HG03565 (cell line): ENCODE measurements at regions not wholly inside any gene's neighbourhood (a gene's known extent, or its start where the extent isn't known, plus 50 kb on each side); places are given as distances from the start of the nearest gene placed in this dataset.
"Not testable (repeated sequence)": the region's sequence is repeated elsewhere in the genome, so short reads cannot be mapped to it uniquely, and the experiment has no call there.

Source experiments
- ATAC-seq: cut with Tn5 transposase; IDR thresholded peaks from one replicate; pipeline ENCODE4 v1.9.1; 2021; ENCODE audit warnings: mild to moderate bottlenecking, moderate library complexity; ENCODE audit not compliant: unreplicated experiment

DNA sequence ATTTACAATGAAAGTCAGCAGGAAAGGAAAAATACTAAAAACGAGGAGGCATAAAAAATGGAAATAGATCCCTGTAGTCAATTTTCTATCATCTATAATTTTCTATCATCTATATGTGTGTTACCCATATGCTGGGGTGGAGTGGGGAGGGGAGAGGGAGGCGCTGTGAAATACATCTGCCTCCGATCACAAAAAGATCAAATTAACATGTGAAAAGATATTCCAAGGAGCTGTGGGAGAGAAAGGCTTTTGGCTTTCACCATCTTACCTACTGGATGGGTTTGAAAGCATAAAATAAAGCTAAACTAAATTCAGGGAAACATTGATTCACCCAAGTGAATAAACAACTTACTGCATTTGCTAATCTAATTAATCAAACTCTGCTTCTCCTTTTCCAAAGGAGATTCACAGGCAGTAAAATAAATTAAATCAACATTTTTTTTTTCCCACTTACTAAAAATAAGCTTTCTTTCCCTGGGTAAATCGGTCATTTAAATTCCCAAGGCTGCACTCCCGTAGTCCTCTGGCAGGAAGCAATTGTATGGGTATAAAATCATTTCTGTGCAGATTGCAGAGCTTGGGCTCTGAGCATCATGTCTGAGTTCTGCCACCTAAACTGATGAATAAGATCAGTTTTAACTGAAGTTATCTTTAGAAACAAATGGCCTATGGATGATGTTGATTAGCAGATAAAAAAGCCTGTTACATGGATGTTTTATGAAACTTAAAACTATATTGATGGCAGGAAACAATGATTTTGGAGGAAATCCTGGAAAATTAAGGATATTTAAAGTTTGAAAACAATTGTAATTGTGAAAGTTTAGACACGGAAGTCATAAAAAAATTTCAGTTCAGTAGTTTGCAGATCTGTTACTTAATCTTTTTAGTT is 147.9 kb downstream of the SOX4 start:
- ATAC-seq = no peak

DNA sequence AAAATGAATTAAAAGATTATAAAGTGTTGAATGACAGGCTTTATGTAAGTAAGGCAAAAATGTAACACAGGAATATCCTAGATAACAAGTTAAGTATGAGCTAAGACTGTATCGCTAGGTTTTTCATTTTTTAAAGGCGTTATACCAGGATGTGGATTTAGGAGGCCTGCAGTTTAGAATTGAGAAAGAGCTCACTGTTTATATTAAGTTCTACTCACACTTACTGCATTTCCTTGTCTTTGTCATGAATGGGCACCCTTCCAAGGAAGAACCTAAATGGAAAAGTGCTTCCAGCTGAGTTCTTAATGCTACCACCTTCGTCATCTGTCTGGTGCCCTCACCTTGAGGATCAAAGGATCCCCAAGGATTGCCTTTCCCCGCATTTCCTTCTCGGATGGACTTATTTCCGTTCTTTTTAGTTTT is 148.7 kb downstream of the SOX4 start:
- no peak for ATAC-seq

DNA sequence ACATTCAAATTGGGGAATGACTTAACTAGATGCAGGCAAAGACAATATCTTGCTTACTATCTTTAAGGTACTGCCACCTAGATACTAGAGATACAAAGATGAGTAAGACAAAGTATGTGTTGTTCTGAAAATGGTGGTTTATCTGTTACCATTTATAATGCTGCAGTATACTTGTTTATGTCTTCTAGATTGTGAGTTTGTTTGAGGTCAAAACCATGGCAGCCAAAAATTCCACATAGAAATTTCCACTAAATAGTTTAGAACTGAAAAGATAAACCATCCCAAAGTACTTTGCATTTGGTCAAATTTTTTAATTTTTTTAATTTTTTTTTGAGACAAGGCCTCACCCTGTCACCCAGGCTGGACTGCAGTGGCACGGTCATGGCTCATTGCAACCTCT is 150.8 kb downstream of the SOX4 start:
- ATAC-seq = no peak

DNA sequence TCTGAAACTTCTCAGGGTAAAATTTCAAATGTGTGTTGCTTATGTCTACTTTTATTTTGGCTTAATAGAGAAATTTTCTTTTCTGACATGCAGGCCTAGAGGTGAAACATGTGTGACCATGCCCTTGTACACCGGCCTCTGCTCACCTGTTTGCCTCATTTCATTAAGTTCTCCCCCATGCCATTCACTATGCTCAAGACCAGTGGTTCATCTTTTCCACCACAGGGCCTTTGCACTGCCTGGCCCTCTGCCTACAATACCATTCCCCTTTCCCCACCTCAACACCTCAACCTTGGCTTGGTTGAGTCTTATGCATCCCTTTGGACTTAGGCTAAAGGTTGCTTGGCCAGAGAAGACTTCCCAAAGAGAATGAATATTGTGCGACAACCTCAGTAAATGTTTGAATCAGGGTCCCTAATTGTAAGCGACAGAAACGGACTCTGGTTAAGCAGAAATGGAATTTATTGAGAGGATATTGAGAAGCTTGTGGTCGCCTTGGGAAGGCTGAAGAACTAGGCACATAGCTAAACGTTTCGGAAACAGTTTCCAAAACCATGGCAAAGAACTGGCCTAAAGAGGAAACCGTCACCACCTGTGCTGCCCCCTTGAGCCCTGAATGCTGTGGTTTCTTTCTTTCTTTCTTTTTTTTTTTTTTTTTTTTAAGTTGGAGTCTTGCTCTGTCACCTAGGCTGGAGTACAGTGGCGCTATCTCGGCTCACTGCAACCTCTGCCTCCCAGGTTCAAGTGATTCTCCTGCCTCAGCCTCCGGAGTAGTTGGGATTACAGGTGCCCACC is 152.2 kb downstream of the SOX4 start:
- ATAC-seq = no peak

DNA sequence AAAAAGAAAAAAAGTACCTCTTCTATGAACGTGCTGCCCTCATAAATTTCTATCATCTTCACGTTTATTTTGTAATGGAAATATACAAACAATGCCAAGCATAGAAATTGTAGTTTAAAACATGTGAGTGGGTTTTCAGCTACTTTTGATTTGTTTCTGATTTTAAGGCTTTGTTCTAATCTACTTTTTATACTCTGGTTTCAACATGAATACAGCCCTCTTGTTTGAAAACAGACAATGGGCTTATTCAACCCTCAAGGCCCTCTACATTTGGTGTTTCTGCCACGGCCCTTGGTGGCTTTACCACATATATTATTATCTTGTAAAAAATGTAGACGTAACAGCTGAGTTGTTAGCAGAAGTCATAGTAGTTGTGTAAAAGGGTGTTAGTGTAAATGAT is 153.9 kb downstream of the SOX4 start:
- no peak for ATAC-seq

DNA sequence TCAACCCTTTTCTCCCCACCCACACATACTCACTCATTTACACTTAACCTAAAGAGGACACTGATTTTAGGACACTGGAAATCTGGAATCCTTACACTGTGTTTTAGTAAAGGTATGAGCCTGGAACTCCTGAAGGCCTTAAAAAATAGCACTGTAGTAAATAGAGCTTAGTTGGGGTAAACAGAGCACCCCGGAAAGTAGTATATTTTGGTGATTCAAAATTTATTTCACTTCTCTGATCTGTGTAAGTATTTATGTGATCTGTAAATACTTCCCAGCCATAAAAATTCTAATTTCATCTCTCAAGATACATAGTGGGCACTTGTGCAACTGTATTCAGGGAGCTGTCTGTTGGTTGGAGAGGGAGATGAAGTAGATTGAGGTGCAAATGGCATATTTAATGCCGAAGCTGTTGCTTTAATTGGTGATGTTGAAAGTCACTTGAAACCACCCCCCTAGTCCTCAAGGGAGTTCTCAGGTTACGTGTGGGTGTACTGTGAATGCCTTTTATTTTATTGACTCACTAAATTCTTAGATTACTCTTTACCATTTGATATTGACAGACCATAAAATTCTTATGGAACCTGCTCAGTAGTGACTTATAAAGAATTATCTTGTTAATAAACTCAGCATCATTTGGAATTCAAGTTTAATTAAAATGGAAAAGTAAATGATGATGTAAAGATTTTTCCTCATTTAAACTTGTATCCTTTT is 154.9 kb downstream of the SOX4 start:
- ATAC-seq = peak; percentile 48

DNA sequence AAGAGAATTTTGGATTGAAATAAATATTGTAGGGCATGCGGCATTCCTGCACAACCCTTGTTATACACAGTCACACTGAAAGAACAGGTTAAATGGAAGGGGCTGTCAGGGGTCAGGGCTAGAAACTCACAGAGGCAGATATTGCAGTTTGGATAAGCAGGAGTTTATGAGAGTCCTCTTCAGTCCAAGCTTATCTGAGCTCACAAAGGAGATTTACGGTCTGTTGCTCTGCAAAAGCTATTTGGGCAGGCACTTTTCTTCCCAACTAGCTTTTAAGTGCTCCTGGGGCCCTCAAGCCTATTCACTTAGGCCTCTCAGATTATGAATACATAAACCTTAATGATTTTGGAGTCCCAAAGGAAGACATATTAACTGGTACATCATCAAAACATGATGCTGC is 156.2 kb downstream of the SOX4 start:
- no peak for ATAC-seq

DNA sequence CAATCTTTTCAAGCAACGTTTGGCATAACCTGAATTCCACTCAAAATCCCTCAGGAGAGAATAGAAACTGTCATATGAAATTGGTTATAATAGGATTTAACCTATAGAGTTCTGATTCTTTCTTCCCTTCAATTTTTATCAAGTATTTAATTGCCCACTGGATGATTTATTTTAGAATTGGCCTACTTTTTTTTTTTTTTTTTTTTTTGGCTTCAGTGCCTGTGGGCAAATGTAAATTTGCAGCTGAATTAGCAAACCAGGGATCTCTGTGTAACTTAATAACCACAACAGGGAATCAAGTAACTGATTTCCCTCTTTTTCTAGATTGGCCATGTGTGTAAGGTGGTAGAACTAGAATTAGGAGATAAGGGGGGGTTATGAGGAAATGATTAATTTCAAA is 157.0 kb downstream of the SOX4 start:
- no peak for ATAC-seq

DNA sequence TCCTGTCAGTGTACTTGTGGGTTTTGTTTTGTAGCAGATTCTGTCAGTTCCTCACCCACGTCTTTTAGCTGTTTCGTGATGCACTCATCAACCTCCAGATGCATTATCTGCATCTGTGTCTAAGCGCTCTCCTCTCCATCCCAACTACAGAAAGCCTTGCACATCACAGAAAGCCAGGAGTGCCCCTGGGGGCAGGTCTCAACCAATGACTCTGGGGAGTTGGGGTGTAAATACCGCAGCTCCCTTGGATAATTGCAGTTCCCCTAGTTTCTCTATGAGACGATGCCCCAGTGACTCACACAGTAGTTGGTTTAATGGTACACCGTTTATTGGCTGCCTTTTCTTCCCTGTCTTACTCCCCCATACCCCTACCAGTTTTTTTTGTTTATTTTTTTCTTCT is 158.1 kb downstream of the SOX4 start:
- ATAC-seq = no peak

DNA sequence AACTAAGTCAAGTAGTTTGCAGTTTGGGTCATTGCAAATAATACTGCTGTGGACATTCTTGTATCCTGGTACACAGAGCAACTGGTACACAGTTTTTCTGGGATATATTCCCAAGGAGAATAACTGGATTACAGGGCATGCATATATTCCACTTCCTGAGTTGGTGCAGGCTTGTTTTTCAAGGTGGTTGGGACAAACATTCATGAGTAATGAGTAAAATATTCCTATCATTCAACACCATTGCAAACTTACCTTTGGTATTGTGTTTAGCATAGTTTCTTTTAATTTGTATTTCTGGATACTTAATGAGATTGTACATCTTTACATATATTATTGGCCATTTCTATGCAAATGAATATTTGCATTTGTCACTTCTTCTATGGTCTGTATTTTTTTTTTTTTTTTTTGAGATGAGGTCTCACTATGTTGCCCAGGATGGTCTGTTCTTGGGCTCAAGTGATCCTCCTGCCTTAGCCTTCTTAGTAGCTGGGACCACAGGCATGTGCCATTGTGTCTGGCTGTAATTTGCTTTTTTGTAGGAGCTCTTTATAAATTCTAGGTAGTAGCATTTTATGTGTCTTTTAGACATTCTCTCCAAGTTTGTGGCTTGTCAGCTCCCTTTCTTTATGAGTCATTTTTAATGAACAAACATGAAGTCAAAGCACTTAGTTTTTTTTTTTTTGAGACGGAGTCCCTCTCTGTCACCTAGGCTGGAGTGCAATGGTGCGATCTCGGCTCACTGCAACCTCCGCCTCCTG is 158.7 kb downstream of the SOX4 start:
- ATAC-seq = no peak

DNA sequence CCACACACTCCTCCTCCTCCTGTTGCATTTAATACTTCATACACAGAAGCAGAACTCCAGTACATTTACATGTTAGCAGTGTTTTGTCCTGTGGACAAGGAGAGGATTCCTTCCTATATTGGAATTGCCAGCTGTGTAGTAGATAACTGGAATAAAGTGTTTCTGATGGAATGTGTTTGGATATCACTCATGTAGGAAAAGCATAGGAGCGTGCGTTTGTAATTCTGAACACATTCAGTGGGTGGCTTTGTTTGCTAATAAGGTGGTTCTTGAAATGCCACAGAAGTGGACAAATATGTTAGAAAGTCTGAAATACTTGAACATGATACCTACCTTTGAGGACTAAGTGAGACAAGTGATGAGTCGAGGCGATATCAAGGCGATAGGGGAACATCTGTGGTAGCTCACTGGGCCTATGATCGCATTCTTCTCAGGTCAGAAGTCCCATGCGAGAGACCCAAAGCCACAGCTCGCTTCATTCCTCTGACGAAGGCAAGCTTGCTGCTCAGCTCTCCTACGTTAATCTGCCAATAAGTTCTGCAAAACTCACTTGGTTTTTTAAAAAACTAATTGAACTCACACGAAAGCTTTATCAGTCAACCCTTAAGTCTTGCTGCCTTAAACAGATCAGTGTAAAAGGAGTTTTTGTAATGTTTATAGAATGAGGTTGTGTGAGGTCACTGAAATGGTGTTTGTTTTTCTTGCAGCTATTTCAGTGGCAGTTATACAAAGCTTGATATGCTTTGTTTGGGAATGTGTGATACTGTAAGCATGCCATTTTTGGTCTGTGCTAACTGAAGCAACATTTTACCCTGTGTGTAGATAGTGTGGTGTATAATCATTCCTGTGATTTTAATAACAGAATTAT is 159.9 kb downstream of the SOX4 start:
- ATAC-seq = no peak

DNA sequence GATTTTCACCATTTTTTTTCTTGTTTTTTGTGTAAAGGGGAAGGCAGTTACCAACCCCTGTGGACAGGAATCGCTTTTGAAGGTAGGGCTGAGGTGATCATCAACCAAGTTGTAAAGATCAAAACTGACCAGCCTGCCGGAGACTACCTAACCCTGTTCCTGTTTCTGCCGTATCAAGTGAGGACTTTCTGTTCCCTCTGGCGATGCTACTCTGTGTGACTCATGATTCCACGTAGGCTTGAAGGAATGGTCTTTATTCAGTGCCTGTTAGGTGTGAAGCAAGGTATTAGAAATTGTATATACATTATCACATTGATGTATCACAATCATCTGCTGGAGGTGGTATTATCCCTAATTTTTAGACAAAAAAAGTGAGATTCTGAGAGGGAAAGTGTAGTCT is 161.3 kb downstream of the SOX4 start:
- no peak for ATAC-seq

DNA sequence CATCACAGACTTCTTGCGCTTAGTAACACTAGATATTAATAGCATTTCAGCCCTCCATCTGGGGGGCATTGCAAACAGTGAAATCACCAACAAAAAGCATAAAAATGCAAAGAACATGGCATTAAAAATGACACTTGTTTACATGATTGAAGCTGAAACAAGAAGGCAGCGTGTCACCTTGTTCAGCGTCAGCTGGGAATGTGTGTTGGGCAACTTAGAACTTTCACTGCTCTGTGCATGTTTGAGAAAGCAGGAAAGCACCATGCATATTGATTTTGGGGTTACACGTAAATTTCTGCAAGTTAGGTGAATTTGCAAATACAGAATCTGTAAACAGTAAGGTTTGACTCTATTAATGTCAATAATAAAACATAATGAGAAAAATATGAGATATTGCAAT is 162.9 kb downstream of the SOX4 start:
- no peak for ATAC-seq

DNA sequence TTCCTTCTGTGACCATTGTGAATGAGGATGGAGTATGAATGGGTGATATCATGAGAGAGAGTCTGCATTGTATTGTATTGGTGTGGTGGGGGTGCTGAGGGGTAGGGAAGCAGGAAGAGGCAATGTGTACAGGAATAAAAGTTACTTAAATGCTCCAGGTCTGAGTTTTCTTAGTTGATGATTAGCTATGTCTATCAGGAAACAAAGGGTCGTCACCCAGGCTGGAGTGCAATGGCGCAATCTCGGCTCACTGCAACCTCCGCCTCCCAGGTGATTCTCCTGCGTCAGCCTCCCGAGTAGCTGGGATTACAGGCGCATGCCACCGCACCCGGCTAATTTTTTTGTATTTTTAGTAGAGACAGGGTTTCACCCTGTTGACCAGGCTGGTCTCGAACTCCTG is 163.8 kb downstream of the SOX4 start:
- not testable (repeated sequence) for ATAC-seq

DNA sequence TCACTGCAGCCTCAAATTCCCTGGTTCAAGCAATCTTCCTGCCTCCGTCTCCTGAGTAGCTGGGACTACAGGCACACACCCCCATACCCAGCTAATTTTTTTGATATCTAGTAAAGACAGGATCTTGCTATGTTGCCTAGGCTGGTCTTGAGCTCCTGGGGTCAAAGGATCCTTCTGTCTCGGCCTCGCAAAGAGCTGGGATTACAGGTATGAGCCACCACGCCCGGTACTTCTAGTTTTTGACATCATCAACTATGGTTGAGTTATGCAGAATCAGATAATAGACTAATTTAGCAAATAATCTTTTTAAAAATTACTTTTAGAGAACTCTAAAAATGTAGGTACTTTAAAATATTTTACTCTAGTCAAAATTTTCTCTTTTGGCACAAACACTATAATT is 166.2 kb downstream of the SOX4 start:
- ATAC-seq = no peak

DNA sequence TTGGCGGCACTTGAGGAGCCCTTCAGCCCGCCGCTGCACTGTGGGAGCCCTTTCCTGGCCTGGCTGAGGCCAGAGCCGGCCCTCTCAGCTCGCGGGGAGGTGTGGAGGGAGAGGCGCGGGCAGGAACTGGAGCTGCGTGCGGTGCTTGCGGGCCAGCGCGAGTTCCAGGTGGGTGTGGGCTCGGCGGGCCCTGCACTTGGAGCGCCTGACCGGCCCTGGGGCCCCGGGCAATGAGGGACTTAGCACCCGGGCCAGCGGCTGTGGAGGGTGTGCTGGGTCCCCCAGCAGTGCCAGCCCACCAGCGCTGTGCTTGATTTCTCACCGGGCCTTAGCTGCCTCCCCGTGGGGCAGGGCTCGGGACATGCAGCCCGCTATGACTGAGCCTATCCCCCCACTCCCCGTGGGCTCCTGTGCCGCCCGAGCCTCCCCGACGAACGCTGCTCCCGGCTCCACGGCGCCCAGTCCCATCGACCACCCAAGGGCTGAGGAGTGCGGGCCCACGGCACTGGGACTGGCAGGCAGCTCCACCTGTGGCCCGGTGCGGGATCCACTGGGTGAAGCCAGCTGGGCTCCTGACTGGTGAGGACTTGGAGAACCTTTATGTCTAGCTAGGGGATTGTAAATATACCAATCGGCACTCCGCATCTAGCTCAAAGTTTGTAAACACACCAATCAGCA is 167.6 kb downstream of the SOX4 start:
- ATAC-seq = not testable (repeated sequence)

DNA sequence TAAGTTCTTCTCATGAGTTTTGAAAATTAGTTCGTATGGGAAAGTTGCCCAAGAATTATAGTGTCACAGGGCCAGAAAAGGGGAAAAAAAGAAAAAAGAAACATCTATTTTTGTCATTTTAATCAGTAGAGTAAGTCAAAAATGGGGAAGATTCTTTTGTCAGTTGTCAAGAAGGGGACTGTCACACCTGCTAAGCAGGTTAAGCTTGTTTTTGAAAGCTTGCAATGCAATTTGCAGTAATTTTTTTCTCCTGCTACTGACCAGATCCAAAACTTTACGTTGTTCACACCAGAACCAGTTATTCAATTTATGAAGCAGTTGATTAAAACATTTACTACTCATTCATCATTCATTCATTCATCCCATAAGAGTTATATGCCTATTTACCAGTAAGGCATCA is 171.4 kb downstream of the SOX4 start:
- ATAC-seq = no peak

DNA sequence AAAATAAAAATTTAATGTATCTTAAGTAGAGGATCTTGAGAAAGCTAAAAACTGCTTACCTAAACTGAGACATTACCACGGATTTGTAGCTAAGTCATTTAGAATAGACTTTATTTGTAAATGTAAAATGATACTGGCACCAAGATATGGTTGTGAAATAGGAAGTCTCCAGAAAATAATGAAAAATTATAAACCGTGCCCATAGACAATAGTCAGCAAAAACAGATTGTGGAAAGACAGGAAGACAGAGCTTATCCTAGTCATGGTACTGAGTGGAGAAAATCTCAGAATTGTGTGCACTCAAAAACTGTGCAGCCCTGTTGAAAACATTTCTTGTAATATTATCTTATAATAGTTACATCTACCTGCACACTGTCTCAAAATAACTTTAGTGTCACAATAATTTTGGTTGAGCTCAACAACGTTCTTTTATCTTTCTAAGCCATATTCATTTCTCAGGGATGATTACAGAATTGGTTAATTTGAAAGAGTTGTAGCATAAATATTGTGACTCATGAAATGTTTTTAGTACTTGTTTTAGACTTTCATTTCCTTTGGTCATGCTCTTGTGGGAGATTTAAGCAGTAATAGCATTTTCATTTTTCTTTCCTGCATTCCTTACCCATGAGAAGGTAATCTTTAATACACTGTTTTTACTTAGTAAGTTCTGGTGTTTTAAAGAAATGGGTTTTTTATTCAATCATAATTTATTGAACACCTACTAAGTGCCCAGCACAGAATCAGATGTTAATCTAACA is 174.5 kb downstream of the SOX4 start:
- no peak for ATAC-seq
